GM12872 (cell line): ENCODE measurements at regions not wholly inside any gene's neighbourhood (a gene's known extent, or its start where the extent isn't known, plus 50 kb on each side); places are given as distances from the start of the nearest gene placed in this dataset.

ENCODE experiments used
- CTCF ChIP-seq: IDR thresholded peaks from 3 replicates; pipeline ENCODE4 v1.5.1; 2011; ENCODE audit warnings: low read depth, mild to moderate bottlenecking, low read length, moderate library complexity; ENCODE audit not compliant: insufficient read depth

GRCh38 chr17:14781123-14781522, 480.2 kb downstream of the HS3ST3B1 start:
- TF ChIP-seq CTCF, result no peak

- no peak for TF ChIP-seq CTCF
These were observed 479.3 kb downstream of the HS3ST3B1 start for GRCh38 chr17:14780097-14780651.

- TF ChIP-seq CTCF, result no peak
These were observed 478.4 kb downstream of the HS3ST3B1 start for GRCh38 chr17:14779241-14779640.

GRCh38 chr17:14777291-14777690, 476.4 kb downstream of the HS3ST3B1 start:
- no peak for TF ChIP-seq CTCF

GRCh38 chr17:14776791-14777190, 475.9 kb downstream of the HS3ST3B1 start:
- no peak for TF ChIP-seq CTCF

GRCh38 chr17:14775731-14776492, 475.0 kb downstream of the HS3ST3B1 start:
- no peak for TF ChIP-seq CTCF

GRCh38 chr17:14774774-14775173, 473.9 kb downstream of the HS3ST3B1 start:
- TF ChIP-seq CTCF, result no peak
